Ovary (tissue), 7 donors: ENCODE measurements at regions not wholly inside any gene's neighbourhood (a gene's known extent, or its start where the extent isn't known, plus 50 kb on each side); places are given as distances from the start of the nearest gene placed in this dataset.

Experiments used
- DNase-seq, 5 donors: peaks; one replicate each; pipeline ENCODE4 v3.0.0-alpha.2; 2019 to 2020
- H3K27ac ChIP-seq, 2 donors: fragments of 200-600 bp; one replicate each; pipeline versions ENCODE4 v1.5.1 to v1.8.0; 2019 to 2022
- H3K27me3 ChIP-seq: fragments of 200-600 bp; one replicate; pipeline ENCODE4 v1.8.0; 2022
- H3K36me3 ChIP-seq: fragments of 200-600 bp; sonication (generic); one replicate; pipeline ENCODE4 v1.5.1; 2019
- H3K4me1 ChIP-seq: one replicate; pipeline ENCODE4 v1.8.1; 2013; ENCODE audit warnings: mild to moderate bottlenecking, moderate library complexity; ENCODE audit not compliant: insufficient read depth
- H3K4me3 ChIP-seq: fragments of 200-600 bp; sonication (generic); one replicate; pipeline ENCODE4 v1.5.1; 2017
- H3K9me3 ChIP-seq, 2 donors: fragments of 200-600 bp in 1 of 2; sonication (generic) in 1 of 2; one replicate each; pipeline versions ENCODE4 v1.5.1 to v1.8.1; 2013 to 2019; ENCODE audit warnings: mild to moderate bottlenecking in 1 of 2, moderate library complexity in 1 of 2
- EP300 ChIP-seq: sonication (generic); formaldehyde crosslinking; IDR thresholded peaks from one replicate; pipeline ENCODE4 v1.6.1; 2017; ENCODE audit warnings: antibody characterized with exemption
- POLR2A ChIP-seq: fragments of 450-650 bp; IDR thresholded peaks from one replicate; pipeline ENCODE4 v1.6.1; 2017; ENCODE audit warnings: antibody characterized with exemption, mild to moderate bottlenecking, moderate library complexity
- WGBS, 3 donors: extraction: QIAGEN DNeasy Blood & Tissue Kit in 1 of 3; methylation state at CpG; one replicate each; pipeline versions ENCODE4 v1.1.5 to v1.1.7; 2013 to 2017; 5-methylcytosine and 5-hydroxymethylcytosine counted together
- intact Hi-C, 4 donors: fragments of 100-400 bp; cut with DNase I; formaldehyde crosslinking; loops; one replicate each; pipeline versions ENCODE4 v1.11.0 to v1.15.1; 2022 to 2023
- TF ChIP-seq, protein P1 (sequence below), 3 donors: fragments of 450-650 bp in 2 of 3; fragments of 200-600 bp in 1 of 3; IDR thresholded peaks; one replicate each; pipeline versions ENCODE4 v1.5.1 to v1.8.0; 2016 to 2022; ENCODE audit warnings: antibody characterized with exemption in 3 of 3, mild to moderate bottlenecking in 1 of 3
- donor health status: DM: no; HTN: no; CAD: no; lungs with moderate emphysema.
- donor health status: DM: no; HTN: no; CAD: no.
- donor health status: Bipolar disorder and iron deficiency.
- donor health status: DM: no; HTN: no; CAD: no.
- donor health status: DM: yes; HTN: yes; CAD: no.

DNA sequence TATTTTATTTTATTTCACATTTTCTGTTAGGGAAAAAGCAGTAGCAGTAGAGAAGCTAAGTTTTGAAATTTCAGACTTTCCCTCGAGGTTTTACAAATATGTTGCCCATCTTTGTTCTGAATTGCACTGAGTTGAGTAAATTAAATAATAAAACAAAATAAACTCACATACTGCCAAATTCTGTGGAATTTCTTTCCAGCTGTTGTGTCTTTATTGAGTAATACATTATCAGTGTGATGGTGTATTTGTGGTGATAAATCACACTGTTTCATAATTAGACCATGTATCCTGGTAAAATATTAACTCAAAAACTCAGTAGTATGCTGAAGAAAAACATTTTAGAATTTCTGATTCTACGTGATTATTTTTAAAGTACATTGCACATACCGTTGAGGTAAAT, 592.1 kb downstream of the SI start:
- Histone ChIP-seq H3K27ac (no peak overlapping the region), H3K27me3 (no peaks in the 10 kb centered on the region), H3K4me1 (no peaks in the 10 kb centered on the region), H3K4me3 (no peak overlapping the region), H3K36me3 (no peaks in the 10 kb centered on the region), H3K9me3 (no peaks in the 10 kb centered on the region)
- 4 to 16% (median 5%) methylated on average over 3 of the region's 3 CpGs for WGBS, 3 donors
- TF ChIP-seq EP300 = no peak
- TF ChIP-seq, protein P1, sequence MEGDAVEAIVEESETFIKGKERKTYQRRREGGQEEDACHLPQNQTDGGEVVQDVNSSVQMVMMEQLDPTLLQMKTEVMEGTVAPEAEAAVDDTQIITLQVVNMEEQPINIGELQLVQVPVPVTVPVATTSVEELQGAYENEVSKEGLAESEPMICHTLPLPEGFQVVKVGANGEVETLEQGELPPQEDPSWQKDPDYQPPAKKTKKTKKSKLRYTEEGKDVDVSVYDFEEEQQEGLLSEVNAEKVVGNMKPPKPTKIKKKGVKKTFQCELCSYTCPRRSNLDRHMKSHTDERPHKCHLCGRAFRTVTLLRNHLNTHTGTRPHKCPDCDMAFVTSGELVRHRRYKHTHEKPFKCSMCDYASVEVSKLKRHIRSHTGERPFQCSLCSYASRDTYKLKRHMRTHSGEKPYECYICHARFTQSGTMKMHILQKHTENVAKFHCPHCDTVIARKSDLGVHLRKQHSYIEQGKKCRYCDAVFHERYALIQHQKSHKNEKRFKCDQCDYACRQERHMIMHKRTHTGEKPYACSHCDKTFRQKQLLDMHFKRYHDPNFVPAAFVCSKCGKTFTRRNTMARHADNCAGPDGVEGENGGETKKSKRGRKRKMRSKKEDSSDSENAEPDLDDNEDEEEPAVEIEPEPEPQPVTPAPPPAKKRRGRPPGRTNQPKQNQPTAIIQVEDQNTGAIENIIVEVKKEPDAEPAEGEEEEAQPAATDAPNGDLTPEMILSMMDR (IDR thresholded peaks at IDR 0.05) = no peak
- TF ChIP-seq POLR2A = no peak
- DNase-seq = no peak
- intact Hi-C loops = no loop called here

- H3K4me3 ChIP-seq = no peak overlapping the region
These were observed 598.3 kb downstream of the SI start for GRCh38 chr3:164479978-164480377.

DNA sequence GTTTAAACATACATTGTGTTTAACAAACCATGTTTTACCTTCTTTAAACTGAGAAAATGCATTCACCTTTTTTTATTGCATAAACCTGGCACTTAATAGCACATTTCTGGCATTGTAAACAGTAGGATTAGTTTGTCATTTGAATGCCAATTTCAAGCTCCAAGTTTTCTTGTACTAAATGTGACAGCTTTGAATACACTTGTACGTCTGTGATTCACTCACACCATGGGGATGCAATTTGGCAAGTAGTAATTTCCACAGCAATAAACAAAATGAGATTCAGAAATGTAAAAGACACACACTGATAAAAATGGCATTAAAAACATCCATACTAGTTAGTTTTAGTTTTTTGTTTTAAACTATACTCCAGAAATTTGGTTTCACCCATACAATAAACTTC, 598.9 kb downstream of the SI start:
- Histone ChIP-seq H3K4me3 (no peak overlapping the region), H3K27ac (no peak overlapping the region), H3K4me1 (no peaks in the 10 kb centered on the region), H3K36me3 (no peaks in the 10 kb centered on the region), H3K9me3 (no peaks in the 10 kb centered on the region), H3K27me3 (no peaks in the 10 kb centered on the region)
- intact Hi-C loops = no loop called here
- DNase-seq = no peak
- 21 to 33% (median 27%) methylated on average over 1 of the region's 1 CpG for WGBS, 3 donors
- TF ChIP-seq, protein P1 (IDR thresholded peaks at IDR 0.05) = no peak

More at GRCh38 chr3:164479978-164480377, 598.3 kb downstream of the SI start:
- Histone ChIP-seq H3K27me3 (no peaks in the 10 kb centered on the region), H3K9me3 (no peaks in the 10 kb centered on the region), H3K36me3 (no peaks in the 10 kb centered on the region), H3K4me1 (no peaks in the 10 kb centered on the region), H3K27ac (no peak overlapping the region)
- 42 to 49% (median 42%) methylated on average over 1 of the region's 1 CpG for WGBS, 3 donors
- intact Hi-C loops = no loop called here
- TF ChIP-seq POLR2A (no peak), EP300 (no peak)
- TF ChIP-seq, protein P1 (IDR thresholded peaks at IDR 0.05) = no peak
- no peak for DNase-seq

DNA sequence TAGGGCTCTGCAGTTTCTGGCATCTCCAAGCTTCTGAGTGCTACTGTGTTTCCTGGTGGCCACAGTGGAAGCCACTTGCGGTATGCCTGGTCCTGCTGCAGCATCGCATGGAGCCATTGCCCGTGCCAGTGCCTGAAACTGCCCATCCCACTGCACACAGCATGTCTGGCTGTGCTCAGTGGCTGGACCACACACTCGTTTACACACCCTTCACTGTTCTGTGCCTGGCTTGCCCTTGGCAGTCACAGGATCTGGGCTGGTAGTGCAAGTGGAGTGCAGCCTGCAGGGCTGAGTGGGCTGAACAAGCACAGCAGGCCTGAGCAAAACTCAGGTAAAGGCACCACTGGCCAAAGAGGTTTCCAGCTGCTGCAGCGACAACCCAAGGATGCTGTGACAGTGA, 600.0 kb downstream of the SI start:
- Histone ChIP-seq H3K4me1 (no peaks in the 10 kb centered on the region), H3K9me3 (no peaks in the 10 kb centered on the region), H3K27me3 (no peaks in the 10 kb centered on the region), H3K36me3 (no peaks in the 10 kb centered on the region), H3K27ac (no peak overlapping the region), H3K4me3 (no peak overlapping the region)
- WGBS, 3 donors = 90 to 96% (median 94%) methylated on average over 5 of the region's 5 CpGs
- TF ChIP-seq EP300 = no peak
- TF ChIP-seq, protein P1 (IDR thresholded peaks at IDR 0.05) = no peak
- TF ChIP-seq POLR2A = no peak
- DNase-seq = no peak
- intact Hi-C loops = no loop called here

GRCh38 chr3:164477403-164477802, 600.9 kb downstream of the SI start:
- no peak overlapping the region for H3K4me3 ChIP-seq
- H3K36me3 ChIP-seq = no peaks in the 10 kb centered on the region
- H3K4me1 ChIP-seq = no peaks in the 10 kb centered on the region
- H3K9me3 ChIP-seq = no peaks in the 10 kb centered on the region
- 91 to 95% (median 93%) methylated on average over 1 of the region's 1 CpG for WGBS, 3 donors
- intact Hi-C loops = no loop called here
- no peak for DNase-seq
- H3K27me3 ChIP-seq = no peaks in the 10 kb centered on the region
- H3K27ac ChIP-seq = no peak overlapping the region
- TF ChIP-seq, protein P1 (IDR thresholded peaks at IDR 0.05) = no peak
- no peak for TF ChIP-seq POLR2A
- TF ChIP-seq EP300 = no peak
